ENCODE measurements at regions not wholly inside any gene's neighbourhood (a gene's known extent, or its start where the extent isn't known, plus 50 kb on each side); places are given as distances from the start of the nearest gene placed in this dataset.

- TF ChIP-seq GTF3C2 (IDR thresholded peaks at IDR 0.05; ENCODE audit: borderline replicate concordance, extremely low read depth, insufficient read length), result no peak
- no peak for TF ChIP-seq FOXJ2 (tag; IDR thresholded peaks at IDR 0.05)
- no peak for TF ChIP-seq BRF2 (IDR thresholded peaks at IDR 0.05; ENCODE audit: borderline replicate concordance, insufficient read depth, insufficient read length)
- peak; percentile 89 for TF ChIP-seq EGR1 (conservative IDR thresholded peaks at IDR 0.05)
- no peak for TF ChIP-seq RBM17 (IDR thresholded peaks at IDR 0.05; ENCODE audit: borderline replicate concordance, low read depth, low read length)
- TF ChIP-seq FOXM1 (IDR thresholded peaks at IDR 0.05; ENCODE audit: low read depth), result peak; percentile 50; the same call in 1 of the 2 replicates
- TF ChIP-seq FOXM1 (CRISPR knock-in tag; IDR thresholded peaks at IDR 0.05; ENCODE audit: low read depth), result no peak
- TF ChIP-seq CHD1 (IDR thresholded peaks at IDR 0.05; ENCODE audit: low read length), result no peak
- TF ChIP-seq TRIM28 (IDR thresholded peaks at IDR 0.05), result no peak
- peak; percentile 45; the same call in 1 of the 2 replicates for TF ChIP-seq NFE2L1 (tag; IDR thresholded peaks at IDR 0.05; ENCODE audit: borderline replicate concordance, low read depth)
- 0 out of 2 replicates have a peak, but pooled peaks have one; percentile 56 for TF ChIP-seq BACH1 (tag; IDR thresholded peaks at IDR 0.05)
- TF ChIP-seq TSC22D4 (tag; IDR thresholded peaks at IDR 0.05), result no peak
- TF ChIP-seq NONO (IDR thresholded peaks at IDR 0.05; ENCODE audit: low read depth in 2 of 2, low read length in 1 of 2), result no peak
- TF ChIP-seq ZNF140 (CRISPR knock-in tag; IDR thresholded peaks at IDR 0.05), result no peak
- TF ChIP-seq SFPQ (IDR thresholded peaks at IDR 0.05; ENCODE audit: low read depth, low read length), result no peak
- TF ChIP-seq MAFK (IDR thresholded peaks at IDR 0.05; ENCODE audit: low read length), result peak; percentile 40; the same call in 1 of the 2 replicates
- TF ChIP-seq TRIM24 (IDR thresholded peaks at IDR 0.05), result 0 out of 4 replicates have a peak, but pooled peaks of 1 of the 2 experiments have one; percentile 39
- 0 out of 4 replicates have a peak, but pooled peaks of 1 of the 2 experiments have one; percentile 20 for TF ChIP-seq MNT (conservative IDR thresholded peaks at IDR 0.05)
- peak; percentile 91 for TF ChIP-seq MAFG (tag; conservative IDR thresholded peaks at IDR 0.05)
- TF ChIP-seq NFE2 (IDR thresholded peaks at IDR 0.05; ENCODE audit: low read depth), result peak; percentile 95
- peak; percentile 72; the same call in 1 of the 2 replicates for TF ChIP-seq ZEB2 (IDR thresholded peaks at IDR 0.05)
- TF ChIP-seq C11orf30 (IDR thresholded peaks at IDR 0.05; ENCODE audit: low read depth), result peak; percentile 91
Observed at GRCh38 chr5:173746047-173746646, 129.7 kb upstream of the BOD1 start (continued).

All from K562 (cell line).